IMR-90 (cell line): ENCODE measurements at regions not wholly inside any gene's neighbourhood (a gene's known extent, or its start where the extent isn't known, plus 50 kb on each side); places are given as distances from the start of the nearest gene placed in this dataset.

Experiments
- BHLHE40 ChIP-seq: fragments of 150-350 bp; IDR thresholded peaks from 2 replicates; pipeline ENCODE4 v1.6.1; 2016; ENCODE audit warnings: mild to moderate bottlenecking, low read depth, low read length
- CHD1 ChIP-seq: IDR thresholded peaks from 2 replicates; pipeline ENCODE4 v1.6.1; 2012; ENCODE audit warnings: low read depth, low read length, improper control_type of control experiment
- CTCF ChIP-seq: conservative IDR thresholded peaks from 2 replicates; pipeline ENCODE4 v1.5.1; 2012; ENCODE audit warnings: mild to moderate bottlenecking, low read depth, low read length, improper control_type of control experiment
- MXI1 ChIP-seq: IDR thresholded peaks from 2 replicates; pipeline ENCODE4 v1.6.1; 2012; ENCODE audit warnings: low read depth, mild to moderate bottlenecking, low read length, moderate library complexity, borderline replicate concordance
- POLR2A ChIP-seq: IDR thresholded peaks from 2 replicates; pipeline ENCODE4 v1.6.1; 2012; ENCODE audit warnings: mild to moderate bottlenecking, low read depth, low read length
- SMC3 ChIP-seq: fragments of 150-350 bp; IDR thresholded peaks from 2 replicates; pipeline ENCODE4 v1.6.1; 2016; ENCODE audit warnings: low read depth, mild to moderate bottlenecking, antibody characterized with exemption, low read length, moderate library complexity
- USF2 ChIP-seq: fragments of 150-350 bp; IDR thresholded peaks from 2 replicates; pipeline ENCODE4 v1.6.1; 2017; ENCODE audit warnings: mild to moderate bottlenecking, antibody characterized with exemption, low read length, low read depth

- TF ChIP-seq CTCF (no peak), CHD1 (no peak), BHLHE40 (no peak), POLR2A (no peak), USF2 (no peak), SMC3 (no peak), MXI1 (no peak)
These were observed 143.5 kb upstream of the BMP2 start for GRCh38 chr20:6623989-6624388.
